SU-DHL-6 (cell line): ENCODE measurements at regions not wholly inside any gene's neighbourhood (a gene's known extent, or its start where the extent isn't known, plus 50 kb on each side); places are given as distances from the start of the nearest gene placed in this dataset.

ENCODE experiments used
- H2AFZ ChIP-seq: fragments of 200-600 bp; sonication (generic); 2 replicates; pipeline ENCODE4 v1.6.1; 2014; ENCODE audit warnings: low read depth, mild to moderate bottlenecking, moderate library complexity, mixed read lengths, antibody characterized with exemption, low read length; ENCODE audit not compliant: severe bottlenecking
- H3F3A ChIP-seq: fragments of 200-600 bp; shearing (Covaris generic); 2 replicates; pipeline ENCODE4 v1.6.0; 2016; ENCODE audit warnings: antibody characterized with exemption, mild to moderate bottlenecking; ENCODE audit not compliant: insufficient read depth
- H3K27ac ChIP-seq: fragments of 200-600 bp; sonication (generic); 2 replicates; pipeline ENCODE4 v1.5.1; 2016; ENCODE audit warnings: low read depth, mild to moderate bottlenecking, low read length, moderate library complexity, mixed read lengths
- H3K27me3 ChIP-seq: fragments of 200-600 bp; sonication (generic), shearing (Covaris generic); 2 replicates; pipeline ENCODE4 v1.6.0; 2014; ENCODE audit warnings: mild to moderate bottlenecking, low read length
- H3K36me3 ChIP-seq: fragments of 200-600 bp; sonication (generic); 2 replicates; pipeline ENCODE4 v1.6.1; 2014; ENCODE audit warnings: mild to moderate bottlenecking, low read length, mixed read lengths
- H3K4me2 ChIP-seq: fragments of 300-600, 200-600 bp; shearing (Covaris generic), sonication (generic); 2 replicates; pipeline ENCODE4 v1.6.0; 2014; ENCODE audit warnings: low read length, low read depth, mild to moderate bottlenecking; ENCODE audit not compliant: poor library complexity, severe bottlenecking
- H3K4me3 ChIP-seq: fragments of 200-600 bp; sonication (generic); 2 replicates; pipeline ENCODE4 v1.5.1; 2014; ENCODE audit warnings: antibody characterized with exemption, low read length, mild to moderate bottlenecking, mixed read lengths; ENCODE audit not compliant: insufficient read depth, poor library complexity, severe bottlenecking
- H3K79me2 ChIP-seq: fragments of 200-600 bp; sonication (generic); 2 replicates; pipeline ENCODE4 v1.6.1; 2014; ENCODE audit warnings: mild to moderate bottlenecking, low read length, moderate library complexity; ENCODE audit not compliant: insufficient read depth
- H3K9ac ChIP-seq: fragments of 200-600 bp; sonication (generic); 2 replicates; pipeline ENCODE4 v1.7.0; 2014; ENCODE audit warnings: mild to moderate bottlenecking, low read length
- H3K9me2 ChIP-seq: fragments of 200-600 bp; sonication (generic); replicated peaks from 2 replicates; pipeline ENCODE4 v1.6.1; 2014; ENCODE audit warnings: low read length; ENCODE audit not compliant: insufficient read depth
- H3K9me3 ChIP-seq: fragments of 200-600 bp; sonication (generic); 2 replicates; pipeline ENCODE4 v1.6.1; 2014; ENCODE audit warnings: low read length, mixed read lengths; ENCODE audit not compliant: insufficient read depth
- H4K20me1 ChIP-seq: fragments of 200-600 bp; sonication (generic); 2 replicates; pipeline ENCODE4 v1.6.1; 2014; ENCODE audit warnings: low read depth, mild to moderate bottlenecking, antibody characterized with exemption, low read length, moderate library complexity, mixed read lengths
- EZH2phosphoT487 ChIP-seq: fragments of 200-600 bp; sonication (generic), shearing (Covaris generic); conservative IDR thresholded peaks from 2 replicates; pipeline ENCODE4 v1.6.1; 2018; ENCODE audit warnings: mild to moderate bottlenecking, antibody characterized with exemption, low read length, moderate library complexity, mixed read lengths
- TF ChIP-seq, protein P1 (sequence below): fragments of 200-600 bp; sonication (generic); IDR thresholded peaks from one replicate; pipeline ENCODE4 v1.5.1; 2017; ENCODE audit warnings: antibody characterized with exemption, mild to moderate bottlenecking, low read length, moderate library complexity; ENCODE audit not compliant: insufficient read depth, poor library complexity, severe bottlenecking

DNA sequence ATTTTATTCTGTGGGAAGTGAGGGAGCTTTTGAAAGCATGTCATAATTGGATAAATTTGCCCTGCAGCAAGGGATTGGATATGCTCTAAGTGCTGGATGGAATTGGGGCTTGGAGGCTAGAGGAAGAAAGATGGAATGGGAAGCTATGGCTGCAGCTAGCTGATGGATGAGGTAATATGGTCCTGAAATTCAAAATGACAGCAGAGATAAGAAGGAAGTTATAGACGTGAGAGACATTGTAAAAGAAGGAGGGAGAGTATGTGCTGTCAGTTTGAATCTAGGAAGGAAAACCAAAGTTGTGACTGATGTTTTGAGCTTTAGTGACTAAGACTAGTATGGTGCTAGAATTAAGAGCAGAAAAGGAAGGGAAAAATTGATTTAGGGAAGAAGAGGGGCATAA lies 299.9 kb upstream of the SPAG17 start:
- Histone ChIP-seq H3K9me2 (no peaks in the 10 kb centered on the region), H3K36me3 (no peaks in the 10 kb centered on the region), H3F3A (no peaks in the 10 kb centered on the region), H4K20me1 (no peaks in the 10 kb centered on the region), H3K4me3 (no peak overlapping the region), H3K79me2 (no peaks in the 10 kb centered on the region), H3K27ac (no peak overlapping the region), H3K27me3 (no peaks in the 10 kb centered on the region), H3K9ac (no peak overlapping the region), H3K9me3 (no peaks in the 10 kb centered on the region), H3K4me2 (no peak overlapping the region), H2AFZ (no peak overlapping the region)
- TF ChIP-seq, protein P1, sequence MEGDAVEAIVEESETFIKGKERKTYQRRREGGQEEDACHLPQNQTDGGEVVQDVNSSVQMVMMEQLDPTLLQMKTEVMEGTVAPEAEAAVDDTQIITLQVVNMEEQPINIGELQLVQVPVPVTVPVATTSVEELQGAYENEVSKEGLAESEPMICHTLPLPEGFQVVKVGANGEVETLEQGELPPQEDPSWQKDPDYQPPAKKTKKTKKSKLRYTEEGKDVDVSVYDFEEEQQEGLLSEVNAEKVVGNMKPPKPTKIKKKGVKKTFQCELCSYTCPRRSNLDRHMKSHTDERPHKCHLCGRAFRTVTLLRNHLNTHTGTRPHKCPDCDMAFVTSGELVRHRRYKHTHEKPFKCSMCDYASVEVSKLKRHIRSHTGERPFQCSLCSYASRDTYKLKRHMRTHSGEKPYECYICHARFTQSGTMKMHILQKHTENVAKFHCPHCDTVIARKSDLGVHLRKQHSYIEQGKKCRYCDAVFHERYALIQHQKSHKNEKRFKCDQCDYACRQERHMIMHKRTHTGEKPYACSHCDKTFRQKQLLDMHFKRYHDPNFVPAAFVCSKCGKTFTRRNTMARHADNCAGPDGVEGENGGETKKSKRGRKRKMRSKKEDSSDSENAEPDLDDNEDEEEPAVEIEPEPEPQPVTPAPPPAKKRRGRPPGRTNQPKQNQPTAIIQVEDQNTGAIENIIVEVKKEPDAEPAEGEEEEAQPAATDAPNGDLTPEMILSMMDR: no peak
- TF ChIP-seq EZH2phosphoT487: no peak

DNA sequence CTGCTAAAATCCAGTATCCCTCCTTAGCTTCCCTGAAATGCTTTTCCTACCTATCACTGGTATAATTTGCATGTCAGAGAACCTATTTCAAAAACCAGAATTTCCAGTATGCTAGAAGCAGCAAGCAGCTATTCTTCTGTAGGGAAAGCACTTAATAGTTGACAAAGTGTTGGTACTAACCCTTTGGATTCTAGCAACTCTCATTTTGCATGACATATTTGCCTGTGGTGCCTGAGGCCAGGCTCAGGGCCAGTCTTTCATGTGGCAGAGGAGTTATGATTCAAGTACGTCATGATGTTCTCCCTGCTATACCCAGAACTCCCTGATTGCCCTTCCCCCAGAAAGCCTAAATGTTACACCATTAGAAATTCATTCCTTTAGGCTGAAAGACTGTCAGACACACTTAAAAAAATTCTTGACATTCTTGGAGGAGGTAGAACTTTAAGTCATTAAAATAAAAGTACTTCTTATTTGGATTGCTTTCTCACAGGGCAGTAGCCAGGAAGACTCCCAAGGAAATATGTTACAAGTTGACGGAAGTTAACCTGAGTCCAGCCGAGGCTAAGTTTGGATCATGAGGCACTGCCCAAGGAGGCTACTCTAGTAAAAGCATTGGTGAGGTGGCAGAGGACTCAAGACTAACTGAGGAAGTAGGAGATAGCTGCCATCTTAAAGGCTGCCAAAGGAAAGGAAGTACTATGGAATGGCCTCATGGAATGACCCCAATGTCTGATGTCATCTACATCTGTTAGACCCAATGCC lies 298.4 kb upstream of the SPAG17 start:
- Histone ChIP-seq H3K4me2 (no peak overlapping the region), H3K9ac (no peak overlapping the region), H3K9me3 (no peaks in the 10 kb centered on the region), H3K4me3 (no peak overlapping the region), H3K79me2 (no peaks in the 10 kb centered on the region), H3K36me3 (no peaks in the 10 kb centered on the region), H3K27me3 (no peaks in the 10 kb centered on the region), H4K20me1 (no peaks in the 10 kb centered on the region), H2AFZ (no peak overlapping the region), H3K27ac (no peak overlapping the region), H3K9me2 (no peaks in the 10 kb centered on the region), H3F3A (no peaks in the 10 kb centered on the region)
- TF ChIP-seq, protein P1: no peak
- no peak for TF ChIP-seq EZH2phosphoT487

DNA sequence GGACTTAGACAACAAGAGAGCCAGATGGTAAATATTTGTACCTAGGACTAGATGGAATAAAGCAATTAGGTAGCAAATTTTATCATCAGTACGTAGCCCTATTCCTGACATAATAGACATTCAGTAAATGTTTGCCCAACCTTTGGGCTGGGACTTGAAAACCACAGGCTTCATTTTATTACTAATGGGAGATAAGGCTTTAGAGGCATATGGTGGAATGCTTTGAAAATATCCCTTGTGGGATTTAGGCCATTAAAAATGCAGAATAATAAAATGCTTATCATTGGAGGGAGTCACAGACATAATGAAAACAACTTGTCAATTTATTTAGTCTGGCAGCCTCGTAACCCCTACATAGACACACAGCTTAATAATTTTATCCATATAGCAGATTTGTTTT lies 296.1 kb upstream of the SPAG17 start:
- H3K4me3 ChIP-seq: no peak overlapping the region
- no peak overlapping the region for H3K4me2 ChIP-seq
- no peak overlapping the region for H2AFZ ChIP-seq
- no peaks in the 10 kb centered on the region for H3K9me3 ChIP-seq
- no peaks in the 10 kb centered on the region for H3F3A ChIP-seq
- no peaks in the 10 kb centered on the region for H4K20me1 ChIP-seq
- TF ChIP-seq, protein P1: no peak
- TF ChIP-seq EZH2phosphoT487: no peak
- no peaks in the 10 kb centered on the region for H3K27me3 ChIP-seq
- no peaks in the 10 kb centered on the region for H3K79me2 ChIP-seq
- H3K36me3 ChIP-seq: no peaks in the 10 kb centered on the region
- H3K27ac ChIP-seq: no peak overlapping the region
- H3K9me2 ChIP-seq: no peaks in the 10 kb centered on the region
- H3K9ac ChIP-seq: no peak overlapping the region
